Ovary (tissue), 7 donors: ENCODE measurements at regions not wholly inside any gene's neighbourhood (a gene's known extent, or its start where the extent isn't known, plus 50 kb on each side); places are given as distances from the start of the nearest gene placed in this dataset.
"Not testable (repeated sequence)": the region's sequence is repeated elsewhere in the genome, so short reads cannot be mapped to it uniquely, and the experiment has no call there.

ENCODE experiments used
- DNase-seq, 5 donors: peaks; one replicate each; pipeline ENCODE4 v3.0.0-alpha.2; 2019 to 2020
- H3K27ac ChIP-seq, 2 donors: fragments of 200-600 bp; one replicate each; pipeline versions ENCODE4 v1.5.1 to v1.8.0; 2019 to 2022
- H3K27me3 ChIP-seq: fragments of 200-600 bp; one replicate; pipeline ENCODE4 v1.8.0; 2022
- H3K36me3 ChIP-seq: fragments of 200-600 bp; sonication (generic); one replicate; pipeline ENCODE4 v1.5.1; 2019
- H3K4me1 ChIP-seq: one replicate; pipeline ENCODE4 v1.8.1; 2013; ENCODE audit warnings: mild to moderate bottlenecking, moderate library complexity; ENCODE audit not compliant: insufficient read depth
- H3K4me3 ChIP-seq: fragments of 200-600 bp; sonication (generic); one replicate; pipeline ENCODE4 v1.5.1; 2017
- H3K9me3 ChIP-seq, 2 donors: fragments of 200-600 bp in 1 of 2; sonication (generic) in 1 of 2; one replicate each; pipeline versions ENCODE4 v1.5.1 to v1.8.1; 2013 to 2019; ENCODE audit warnings: mild to moderate bottlenecking in 1 of 2, moderate library complexity in 1 of 2
- EP300 ChIP-seq: sonication (generic); formaldehyde crosslinking; IDR thresholded peaks from one replicate; pipeline ENCODE4 v1.6.1; 2017; ENCODE audit warnings: antibody characterized with exemption
- POLR2A ChIP-seq: fragments of 450-650 bp; IDR thresholded peaks from one replicate; pipeline ENCODE4 v1.6.1; 2017; ENCODE audit warnings: antibody characterized with exemption, mild to moderate bottlenecking, moderate library complexity
- WGBS, 3 donors: extraction: QIAGEN DNeasy Blood & Tissue Kit in 1 of 3; methylation state at CpG; one replicate each; pipeline versions ENCODE4 v1.1.5 to v1.1.7; 2013 to 2017; 5-methylcytosine and 5-hydroxymethylcytosine counted together
- intact Hi-C, 4 donors: fragments of 100-400 bp; cut with DNase I; formaldehyde crosslinking; loops; one replicate each; pipeline versions ENCODE4 v1.11.0 to v1.15.1; 2022 to 2023
- TF ChIP-seq, protein P1 (sequence below), 3 donors: fragments of 450-650 bp in 2 of 3; fragments of 200-600 bp in 1 of 3; IDR thresholded peaks; one replicate each; pipeline versions ENCODE4 v1.5.1 to v1.8.0; 2016 to 2022; ENCODE audit warnings: antibody characterized with exemption in 3 of 3, mild to moderate bottlenecking in 1 of 3
- donor health status: DM: no; HTN: no; CAD: no; lungs with moderate emphysema.
- donor health status: DM: no; HTN: no; CAD: no.
- donor health status: Bipolar disorder and iron deficiency.
- donor health status: DM: no; HTN: no; CAD: no.
- donor health status: DM: yes; HTN: yes; CAD: no.

DNA sequence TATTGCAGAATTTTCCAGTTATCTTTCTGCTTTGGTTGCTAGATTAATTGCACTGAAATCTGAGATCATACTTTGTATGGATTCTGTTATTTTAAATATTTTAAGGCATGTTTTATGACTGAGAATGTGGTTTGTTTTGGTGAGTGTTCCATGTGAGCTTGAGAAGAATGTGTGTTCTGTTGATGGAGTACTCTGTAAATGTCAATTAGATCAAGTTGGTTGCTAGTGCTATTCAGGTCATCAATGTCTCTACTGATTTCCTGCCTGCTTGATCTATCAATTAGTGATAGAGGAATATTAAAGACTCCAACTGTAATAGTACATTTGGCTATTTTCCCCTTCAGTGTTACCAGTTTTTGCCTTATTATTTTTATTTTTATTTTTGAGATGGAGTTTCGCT, 64.3 kb upstream of the SHANK2 start:
- no peak overlapping the region for H3K4me3 ChIP-seq
- H3K27ac ChIP-seq, result no peak overlapping the region
- H3K36me3 ChIP-seq, result no peaks in the 10 kb centered on the region
- 82 to 98% (median 90%) methylated on average over 1 of the region's 1 CpG for WGBS, 3 donors
- intact Hi-C loops, result loop anchor here in 1 of 4 donors (2.0 kb wide), 1 partner anchor 40 kb away; no protein-coding TSS in a partner anchor
- H3K4me1 ChIP-seq, result no peaks in the 10 kb centered on the region
- TF ChIP-seq EP300, result no peak
- TF ChIP-seq, protein P1, sequence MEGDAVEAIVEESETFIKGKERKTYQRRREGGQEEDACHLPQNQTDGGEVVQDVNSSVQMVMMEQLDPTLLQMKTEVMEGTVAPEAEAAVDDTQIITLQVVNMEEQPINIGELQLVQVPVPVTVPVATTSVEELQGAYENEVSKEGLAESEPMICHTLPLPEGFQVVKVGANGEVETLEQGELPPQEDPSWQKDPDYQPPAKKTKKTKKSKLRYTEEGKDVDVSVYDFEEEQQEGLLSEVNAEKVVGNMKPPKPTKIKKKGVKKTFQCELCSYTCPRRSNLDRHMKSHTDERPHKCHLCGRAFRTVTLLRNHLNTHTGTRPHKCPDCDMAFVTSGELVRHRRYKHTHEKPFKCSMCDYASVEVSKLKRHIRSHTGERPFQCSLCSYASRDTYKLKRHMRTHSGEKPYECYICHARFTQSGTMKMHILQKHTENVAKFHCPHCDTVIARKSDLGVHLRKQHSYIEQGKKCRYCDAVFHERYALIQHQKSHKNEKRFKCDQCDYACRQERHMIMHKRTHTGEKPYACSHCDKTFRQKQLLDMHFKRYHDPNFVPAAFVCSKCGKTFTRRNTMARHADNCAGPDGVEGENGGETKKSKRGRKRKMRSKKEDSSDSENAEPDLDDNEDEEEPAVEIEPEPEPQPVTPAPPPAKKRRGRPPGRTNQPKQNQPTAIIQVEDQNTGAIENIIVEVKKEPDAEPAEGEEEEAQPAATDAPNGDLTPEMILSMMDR (IDR thresholded peaks at IDR 0.05), result no peak
- no peak for TF ChIP-seq POLR2A
- H3K27me3 ChIP-seq, result no peaks in the 10 kb centered on the region
- no peaks in the 10 kb centered on the region for H3K9me3 ChIP-seq
- DNase-seq, result no peak

DNA sequence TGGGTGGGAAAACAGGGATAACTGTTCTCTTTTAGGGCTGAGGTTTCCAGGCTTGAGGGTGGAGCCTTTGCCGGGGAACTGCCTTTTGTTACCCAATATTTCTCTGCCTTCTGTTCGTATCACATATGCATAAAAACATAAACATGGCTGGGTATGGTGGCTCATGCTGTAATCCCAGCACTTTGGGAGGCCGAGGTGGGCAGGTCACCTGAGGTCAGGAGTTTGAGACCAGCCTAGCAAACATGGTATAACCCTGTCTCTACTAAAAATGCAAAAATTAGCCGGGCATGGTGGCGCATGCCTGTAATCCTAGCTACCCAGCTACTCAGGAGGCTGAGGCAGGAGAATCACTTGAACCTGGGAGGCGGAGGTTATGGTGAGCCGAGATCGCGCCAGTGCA, 60.2 kb upstream of the SHANK2 start:
- H3K4me3 ChIP-seq, H3K9me3 ChIP-seq, H3K27ac ChIP-seq, H3K4me1 ChIP-seq, H3K36me3 ChIP-seq, intact Hi-C loops, H3K27me3 ChIP-seq: not testable (repeated sequence)
- DNase-seq, result peak in 1 of 5 donors; percentile 6
- 87 to 91% (median 87%) methylated on average over 9 of the region's 9 CpGs for WGBS, 3 donors

DNA sequence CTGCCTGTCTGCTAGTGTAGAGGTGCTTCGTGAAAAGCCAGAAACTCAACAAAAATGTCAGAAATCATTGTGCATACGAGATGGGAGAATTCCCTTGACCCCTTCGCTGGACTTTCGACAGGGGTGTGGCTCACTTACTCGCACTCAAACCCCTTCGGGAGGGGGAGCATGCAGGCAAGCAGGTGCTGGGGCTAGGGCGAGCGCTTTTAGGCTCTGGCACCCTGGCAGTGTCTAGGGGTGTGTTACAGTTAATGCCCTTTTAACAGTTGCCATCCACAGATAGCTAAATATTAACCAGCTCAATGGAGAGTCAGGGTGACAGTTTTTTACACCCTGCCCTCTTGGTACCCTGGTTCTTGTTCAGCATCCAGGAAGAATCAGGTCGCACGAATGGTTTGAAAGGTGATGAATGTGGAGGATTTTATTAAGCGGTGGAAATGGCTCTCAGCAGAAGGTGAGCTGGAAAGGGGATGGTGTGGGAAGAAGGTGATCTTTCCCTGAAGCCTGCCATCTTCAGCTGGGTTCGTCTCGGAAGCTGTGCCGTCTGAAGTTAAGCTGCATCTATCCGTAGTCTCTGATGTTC, 59.6 kb upstream of the SHANK2 start:
- WGBS, 3 donors, result 77 to 83% (median 78%) methylated on average over 15 of the region's 15 CpGs
- Histone ChIP-seq H3K27me3 (no peaks in the 10 kb centered on the region), H3K27ac (no peak overlapping the region), H3K4me3 (no peak overlapping the region), H3K4me1 (no peaks in the 10 kb centered on the region), H3K9me3 (no peaks in the 10 kb centered on the region), H3K36me3 (no peaks in the 10 kb centered on the region)
- intact Hi-C loops, result no loop called here
- TF ChIP-seq EP300, result no peak
- TF ChIP-seq, protein P1 (IDR thresholded peaks at IDR 0.05), result no peak
- TF ChIP-seq POLR2A, result no peak
- DNase-seq, result peak in 2 of 5 donors; percentile 2

DNA sequence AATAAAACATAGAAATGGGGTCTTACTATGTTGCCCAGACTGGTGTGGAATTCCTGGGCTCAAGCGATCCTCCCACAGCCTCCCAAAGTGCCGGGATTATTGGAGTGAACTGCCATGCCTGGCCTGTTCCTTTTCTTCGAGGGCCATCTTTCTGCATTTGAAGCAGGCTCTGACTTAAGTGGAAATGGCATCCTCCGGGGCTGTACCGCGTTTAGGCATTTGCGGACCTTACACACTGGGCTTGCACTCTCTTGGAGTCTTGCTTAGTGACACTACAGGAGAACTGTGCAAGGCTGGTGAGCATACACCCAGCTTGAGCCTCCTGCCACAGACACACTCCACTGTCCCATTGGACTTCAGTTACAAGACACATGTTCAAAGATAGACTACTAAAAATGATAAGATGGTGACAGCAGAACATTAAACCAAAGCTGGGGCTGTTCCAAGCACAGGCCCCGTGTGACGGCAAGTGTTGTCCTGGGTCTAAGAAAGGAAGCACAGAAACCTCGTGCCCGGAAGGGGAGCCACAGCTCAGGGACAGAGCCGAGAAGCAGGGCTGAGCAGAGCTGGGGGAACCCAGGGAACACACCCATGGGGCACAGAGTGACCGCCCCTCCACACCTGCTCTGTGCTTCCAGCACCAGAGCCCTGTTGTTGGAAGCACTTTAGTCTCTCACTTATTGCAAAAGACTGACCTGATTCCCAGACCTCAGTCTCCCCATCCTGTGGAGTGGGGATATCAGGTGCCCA, 59.0 kb upstream of the SHANK2 start:
- Histone ChIP-seq H3K9me3 (no peaks in the 10 kb centered on the region), H3K36me3 (no peaks in the 10 kb centered on the region), H3K27ac (no peak overlapping the region), H3K4me3 (no peak overlapping the region), H3K4me1 (no peaks in the 10 kb centered on the region), H3K27me3 (no peaks in the 10 kb centered on the region)
- TF ChIP-seq EP300 (no peak), POLR2A (no peak)
- TF ChIP-seq, protein P1 (IDR thresholded peaks at IDR 0.05), result no peak
- WGBS, 3 donors, result 80 to 87% (median 83%) methylated on average over 13 of the region's 13 CpGs
- DNase-seq, result peak in 2 of 5 donors; percentile 3 to 11
- intact Hi-C loops, result no loop called here

DNA sequence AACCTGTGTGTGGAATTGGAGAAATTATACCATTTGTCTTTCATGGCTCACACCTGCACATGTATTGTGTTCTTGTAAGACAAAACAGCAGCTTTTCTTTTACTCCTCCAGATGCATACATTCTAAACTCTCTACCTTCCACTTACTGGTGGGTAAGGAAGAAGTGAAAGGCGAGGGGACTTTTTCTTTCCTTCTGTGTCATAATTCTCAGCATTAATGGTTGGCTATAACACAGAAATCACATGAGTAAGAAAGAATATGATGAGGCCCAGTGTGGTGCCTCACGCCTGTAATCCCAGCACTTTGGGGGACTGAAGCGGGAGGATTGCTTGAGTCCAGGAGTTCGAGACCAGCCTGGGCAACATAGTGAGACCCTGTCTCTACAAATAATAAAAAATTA, 57.8 kb upstream of the SHANK2 start:
- no peaks in the 10 kb centered on the region for H3K36me3 ChIP-seq
- H3K4me1 ChIP-seq, result no peaks in the 10 kb centered on the region
- no peaks in the 10 kb centered on the region for H3K9me3 ChIP-seq
- intact Hi-C loops, result no loop called here
- 85 to 90% (median 85%) methylated on average over 4 of the region's 4 CpGs for WGBS, 3 donors
- TF ChIP-seq, protein P1 (IDR thresholded peaks at IDR 0.05), result no peak
- TF ChIP-seq POLR2A, result no peak
- TF ChIP-seq EP300, result no peak
- H3K27me3 ChIP-seq, result no peaks in the 10 kb centered on the region
- no peak overlapping the region for H3K27ac ChIP-seq
- no peak overlapping the region for H3K4me3 ChIP-seq
- DNase-seq, result no peak
